GM12892 (cell line): ENCODE measurements at regions not wholly inside any gene's neighbourhood (a gene's known extent, or its start where the extent isn't known, plus 50 kb on each side); places are given as distances from the start of the nearest gene placed in this dataset.
"Not testable (repeated sequence)": the region's sequence is repeated elsewhere in the genome, so short reads cannot be mapped to it uniquely, and the experiment has no call there.

Source experiments
- DNase-seq: peaks from one replicate; pipeline ENCODE4 v3.0.0; 2011; ENCODE audit not compliant: insufficient read length
- FAIRE-seq: peaks from 2 replicates; lab custom pipeline; 2011; peaks lifted over from hg19 to GRCh38; lab: Jason Lieb, UNC
- POLR2A ChIP-seq: IDR thresholded peaks from 2 replicates; pipeline ENCODE4 v1.6.1; 2011; ENCODE audit warnings: low read depth, low read length, control low read depth
- POLR2AphosphoS5 ChIP-seq: IDR thresholded peaks from 2 replicates; pipeline ENCODE4 v1.6.1; 2011; ENCODE audit warnings: low read depth, low read length, control low read depth
- TAF1 ChIP-seq: IDR thresholded peaks from 2 replicates; pipeline ENCODE4 v1.6.1; 2011; ENCODE audit warnings: low read depth, mild to moderate bottlenecking, control low read depth, low read length, borderline replicate concordance

DNA sequence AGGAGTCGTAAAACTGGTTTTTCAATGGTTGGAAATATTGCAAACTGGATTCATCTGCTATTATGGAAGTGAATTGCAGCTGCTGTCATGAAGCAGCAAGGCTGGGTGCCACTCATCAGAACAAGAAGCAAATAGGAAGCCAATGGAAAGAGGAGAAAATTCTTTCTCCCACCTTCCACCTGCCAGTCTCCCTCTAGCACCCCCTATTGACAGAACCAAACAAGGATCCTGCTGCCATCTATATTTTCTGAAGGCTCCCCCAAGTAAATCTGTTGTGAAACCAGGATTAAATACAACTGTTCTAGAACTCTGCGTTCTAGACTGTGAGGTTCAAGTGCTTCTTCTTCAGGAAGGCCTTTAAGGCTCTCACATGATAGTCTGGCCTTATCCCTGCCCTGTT lies 286.6 kb downstream of the AACS start:
- no peak for TF ChIP-seq TAF1
- no peak for TF ChIP-seq POLR2AphosphoS5
- no peak for TF ChIP-seq POLR2A
- FAIRE-seq (no peak), DNase-seq (no peak)

DNA sequence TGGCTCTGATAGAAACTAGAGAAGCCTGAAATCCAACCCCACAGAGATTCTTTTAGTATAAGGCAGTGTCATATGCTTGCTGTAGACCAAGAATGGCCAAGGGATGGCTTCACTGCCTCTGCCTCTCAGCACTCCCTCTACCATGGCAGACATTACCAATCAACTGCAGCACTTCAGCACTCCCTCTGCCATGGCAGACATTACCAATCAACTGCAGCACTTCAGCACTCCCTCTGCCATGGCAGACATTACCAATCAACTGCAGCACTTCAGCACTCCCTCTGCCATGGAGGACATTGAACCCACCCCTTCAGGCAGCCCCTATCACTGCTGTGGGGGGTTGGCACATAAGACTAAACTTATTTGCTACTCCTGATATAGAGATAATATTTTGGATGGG lies 287.8 kb downstream of the AACS start:
- FAIRE-seq, DNase-seq: not testable (repeated sequence)

DNA sequence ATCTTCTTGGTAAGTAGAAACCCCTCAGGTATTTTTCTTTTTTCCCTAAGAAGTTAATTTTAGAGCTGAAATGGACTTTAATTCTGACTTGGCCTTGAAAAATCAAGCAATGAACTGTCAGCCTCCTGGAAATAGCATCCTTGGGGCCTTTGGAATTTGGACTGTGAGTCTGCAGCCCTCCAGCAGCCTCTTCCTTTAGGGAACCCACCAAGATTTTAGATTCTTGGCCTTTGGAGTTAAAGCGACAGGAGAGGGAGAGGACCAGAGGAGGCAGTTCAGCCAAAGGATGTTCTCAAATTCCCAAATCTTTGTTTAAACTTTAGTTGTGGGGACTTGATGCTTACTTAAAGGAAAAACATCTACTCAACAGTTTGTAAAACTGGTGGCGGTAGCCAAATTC lies 288.6 kb downstream of the AACS start:
- TF ChIP-seq TAF1: no peak
- no peak for TF ChIP-seq POLR2AphosphoS5
- no peak for TF ChIP-seq POLR2A
- FAIRE-seq (no peak), DNase-seq (no peak)

DNA sequence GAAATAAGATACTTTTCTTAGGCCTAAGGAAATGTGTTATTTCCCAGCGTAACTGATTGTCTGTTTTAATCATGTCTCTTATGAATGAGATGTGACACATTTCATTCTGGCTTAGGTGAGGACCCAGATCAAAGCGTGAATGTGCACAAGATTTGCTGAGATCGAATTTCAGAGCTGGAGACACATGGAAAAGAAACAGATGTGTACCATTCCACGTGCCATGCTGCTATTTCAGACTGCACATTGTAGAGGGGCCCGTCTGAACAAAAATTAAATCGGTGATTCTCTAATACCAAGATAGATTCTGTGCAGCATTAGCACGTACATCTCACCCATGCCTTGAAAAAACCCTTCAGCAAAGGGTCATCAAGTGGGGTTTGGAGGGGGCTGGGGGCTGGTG lies 290.4 kb downstream of the AACS start:
- no peak for FAIRE-seq

DNA sequence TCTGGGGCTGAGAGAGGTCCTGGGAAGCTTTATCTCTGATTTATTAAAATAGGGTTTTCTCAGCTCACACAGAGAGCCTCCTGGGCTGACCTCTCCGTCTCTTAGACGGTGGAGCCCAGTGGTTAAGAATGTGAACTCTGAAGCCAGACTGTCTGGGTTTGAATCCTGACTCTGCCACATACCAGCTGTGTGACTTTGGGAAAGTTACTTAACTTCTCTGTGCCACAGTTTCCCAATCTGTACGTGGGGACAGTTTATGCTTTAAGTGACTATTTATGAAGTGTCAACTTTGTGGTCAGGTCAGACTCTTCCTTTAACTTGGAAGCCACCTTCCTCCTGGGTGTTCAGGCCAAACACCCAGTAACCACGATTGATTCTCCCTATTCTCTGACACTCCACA lies 290.9 kb downstream of the AACS start:
- DNase-seq: no peak
- FAIRE-seq: no peak
- TF ChIP-seq TAF1 (no peak), POLR2AphosphoS5 (no peak), POLR2A (no peak)

More for the DNA sequence above, 290.4 kb downstream of the AACS start:
- TF ChIP-seq POLR2AphosphoS5 (no peak), TAF1 (no peak), POLR2A (no peak)
- DNase-seq: no peak

DNA sequence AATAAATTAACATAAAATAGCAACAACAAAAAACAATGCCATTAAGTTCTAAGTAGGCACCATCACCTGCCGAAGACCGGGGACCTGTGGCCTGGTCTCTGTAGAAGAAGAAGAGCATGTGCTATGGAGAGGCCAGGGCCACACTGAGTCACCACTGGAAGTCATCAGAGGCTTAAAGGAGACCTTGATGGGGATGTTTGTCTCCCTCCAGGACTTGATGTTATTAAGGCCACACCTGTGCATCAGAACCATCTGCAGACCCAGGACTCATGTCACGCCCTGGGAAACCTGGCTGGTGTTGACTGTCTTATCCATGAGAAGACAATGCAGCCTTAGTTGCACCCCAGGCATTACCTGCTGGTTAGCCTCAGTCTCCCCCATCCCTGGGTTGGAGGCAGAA lies 292.3 kb downstream of the AACS start:
- DNase-seq: no peak
- TF ChIP-seq POLR2AphosphoS5 (no peak), POLR2A (no peak), TAF1 (no peak)
- FAIRE-seq: no peak

DNA sequence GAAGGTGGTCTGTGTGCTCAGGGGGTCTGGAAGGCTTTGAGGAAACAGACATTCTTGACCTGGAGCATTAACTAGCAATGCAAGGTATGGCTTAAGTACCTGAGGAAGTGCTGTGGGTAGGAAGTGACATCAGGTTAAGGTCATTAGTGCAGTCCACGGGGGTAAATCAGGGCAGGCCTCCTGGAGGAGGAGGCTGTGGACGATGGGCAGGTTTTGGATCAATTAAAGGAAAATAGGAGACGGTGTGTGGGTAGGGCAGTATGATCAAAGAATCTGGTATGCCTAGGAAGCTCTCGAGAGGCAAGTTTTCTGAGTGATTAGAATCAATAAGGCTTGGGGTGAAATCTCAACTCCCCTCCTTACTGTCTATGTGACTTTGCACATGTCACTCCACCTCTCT lies 295.3 kb downstream of the AACS start:
- DNase-seq (no peak), FAIRE-seq (no peak)
- TF ChIP-seq POLR2AphosphoS5 (no peak), POLR2A (no peak), TAF1 (no peak)

DNA sequence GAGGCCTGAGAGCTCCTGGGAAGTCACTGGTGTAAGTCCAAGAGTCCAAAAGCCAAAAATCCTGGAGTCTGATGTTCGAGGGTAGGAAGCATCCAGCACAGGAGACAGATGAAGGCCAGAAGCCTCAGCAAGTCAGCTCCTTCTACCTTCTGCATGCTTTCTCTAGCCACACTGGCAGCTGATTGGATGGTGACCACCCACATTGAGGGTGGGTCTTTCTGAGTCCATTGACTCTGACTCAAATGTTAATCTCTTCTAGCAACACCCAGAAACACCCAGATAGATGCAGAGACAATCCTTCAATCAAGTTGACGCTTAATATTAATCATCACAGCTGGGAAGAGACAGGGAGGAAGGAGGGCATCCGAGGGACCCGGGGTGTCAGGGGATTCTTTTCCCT lies 305.8 kb downstream of the AACS start:
- FAIRE-seq: no peak
- TF ChIP-seq POLR2A (no peak), TAF1 (no peak), POLR2AphosphoS5 (no peak)
- DNase-seq: no peak

DNA sequence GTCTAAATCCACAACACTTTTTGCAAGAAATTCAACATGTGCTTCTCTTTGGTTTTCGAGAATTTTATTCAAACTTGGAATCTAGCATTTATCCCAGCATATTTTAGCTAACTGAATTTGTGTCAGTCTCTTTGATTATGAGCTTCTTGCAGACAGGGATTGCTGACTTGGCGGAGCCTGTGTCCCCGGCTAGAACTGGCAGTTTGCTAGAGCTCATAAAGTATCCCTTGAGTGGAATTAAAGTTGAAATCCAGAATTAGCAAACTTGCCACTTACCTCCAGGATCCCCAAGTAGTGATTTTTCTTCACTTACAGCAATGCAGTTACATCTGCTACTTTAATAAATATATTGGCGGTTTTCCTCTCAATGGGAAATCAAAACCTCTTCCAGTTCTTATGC lies 306.9 kb downstream of the AACS start:
- FAIRE-seq (no peak), DNase-seq (no peak)
- no peak for TF ChIP-seq TAF1
- no peak for TF ChIP-seq POLR2AphosphoS5
- TF ChIP-seq POLR2A: no peak

DNA sequence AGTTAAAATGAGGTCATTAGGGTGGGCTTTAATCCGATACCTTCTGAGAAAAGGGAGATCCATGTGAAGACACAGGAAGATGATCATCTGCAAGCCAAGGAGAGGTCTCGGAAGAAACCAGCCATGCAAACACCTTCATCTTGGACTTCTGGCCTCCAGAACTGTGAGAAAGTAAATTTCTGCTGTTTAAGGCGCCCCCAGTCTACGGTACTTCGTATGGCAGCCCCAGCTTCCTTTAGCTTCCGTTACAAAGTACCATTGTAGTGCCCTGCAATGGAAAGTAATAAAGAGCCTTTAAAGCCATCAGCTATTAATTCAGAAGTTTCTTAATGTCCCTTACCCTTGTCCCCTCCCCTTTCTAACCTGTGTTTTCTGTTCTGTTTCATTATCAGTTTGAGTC lies 308.1 kb downstream of the AACS start:
- DNase-seq (no peak), FAIRE-seq (no peak)
- TF ChIP-seq TAF1 (no peak), POLR2A (no peak), POLR2AphosphoS5 (no peak)

DNA sequence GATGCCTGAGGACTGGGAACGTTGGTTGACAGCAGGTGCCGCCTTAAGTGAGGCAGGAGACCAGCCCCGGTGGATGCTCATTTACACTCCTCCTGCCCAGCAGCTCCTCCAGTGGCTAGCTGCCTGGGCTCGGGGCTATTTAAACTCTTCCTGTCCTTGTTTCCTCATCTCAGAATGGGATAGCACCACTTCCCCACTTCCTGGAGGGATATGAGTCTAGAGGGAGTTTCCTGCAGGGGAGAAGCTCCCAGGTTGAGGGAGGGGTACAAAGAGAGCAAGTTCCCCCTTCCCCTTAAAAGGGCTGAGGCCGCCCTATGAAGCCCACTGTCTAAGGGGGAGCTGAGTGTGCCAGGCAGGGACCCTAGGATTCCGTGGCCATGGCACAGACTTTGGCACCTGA lies 311.2 kb downstream of the AACS start:
- no peak for DNase-seq
- FAIRE-seq: no peak
- TF ChIP-seq POLR2A: no peak
- no peak for TF ChIP-seq POLR2AphosphoS5
- no peak for TF ChIP-seq TAF1

DNA sequence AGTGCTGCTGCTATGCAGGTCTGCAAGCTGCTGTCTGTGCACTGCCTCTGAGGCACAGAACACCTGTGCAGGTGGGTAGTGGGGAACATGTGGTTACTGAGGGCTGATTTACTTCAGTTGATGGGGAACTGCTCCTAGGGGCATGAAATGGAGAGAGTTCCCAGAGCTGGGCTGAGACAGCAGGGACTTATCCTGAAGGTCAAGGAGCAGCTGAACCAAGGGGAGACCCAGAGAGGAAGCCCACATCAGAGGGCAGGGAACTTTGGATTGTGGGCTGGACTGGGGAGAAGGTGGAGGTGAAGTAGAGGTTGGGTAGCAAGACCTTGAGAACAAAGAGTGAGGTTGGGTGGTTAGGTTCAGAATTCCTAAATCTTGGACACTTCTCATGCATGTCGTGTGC lies 311.9 kb downstream of the AACS start:
- DNase-seq: no peak
- no peak for FAIRE-seq
- TF ChIP-seq POLR2AphosphoS5: no peak
- TF ChIP-seq TAF1: no peak
- TF ChIP-seq POLR2A: no peak

DNA sequence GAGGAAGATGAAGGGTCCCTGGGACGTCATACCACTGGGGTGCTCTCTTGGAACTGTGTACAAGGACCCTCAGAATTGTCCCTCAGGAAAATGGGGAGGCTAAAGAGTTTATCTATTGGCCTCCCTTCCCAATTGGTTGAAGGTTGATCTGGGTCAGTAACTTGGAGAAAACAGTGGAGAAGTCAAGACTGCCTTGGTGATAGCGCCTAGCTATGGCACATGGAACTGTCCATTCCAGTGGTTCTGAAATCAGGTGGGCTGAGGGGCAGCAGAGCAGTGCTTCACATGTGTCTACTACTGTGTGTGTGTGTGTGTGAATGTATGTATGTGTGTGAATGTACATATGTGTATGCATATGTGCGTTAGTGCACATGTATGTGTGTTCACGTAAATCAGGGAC lies 316.1 kb downstream of the AACS start:
- no peak for TF ChIP-seq TAF1
- TF ChIP-seq POLR2AphosphoS5: no peak
- TF ChIP-seq POLR2A: no peak
- no peak for FAIRE-seq
- DNase-seq: no peak
